GM18526 (cell line): ENCODE measurements at regions not wholly inside any gene's neighbourhood (a gene's known extent, or its start where the extent isn't known, plus 50 kb on each side); places are given as distances from the start of the nearest gene placed in this dataset.

ENCODE experiments used
- POLR2A ChIP-seq: IDR thresholded peaks from 3 replicates; pipeline ENCODE4 v1.6.1; 2011; ENCODE audit not compliant: insufficient read length; ENCODE audit errors: extremely low read depth

DNA sequence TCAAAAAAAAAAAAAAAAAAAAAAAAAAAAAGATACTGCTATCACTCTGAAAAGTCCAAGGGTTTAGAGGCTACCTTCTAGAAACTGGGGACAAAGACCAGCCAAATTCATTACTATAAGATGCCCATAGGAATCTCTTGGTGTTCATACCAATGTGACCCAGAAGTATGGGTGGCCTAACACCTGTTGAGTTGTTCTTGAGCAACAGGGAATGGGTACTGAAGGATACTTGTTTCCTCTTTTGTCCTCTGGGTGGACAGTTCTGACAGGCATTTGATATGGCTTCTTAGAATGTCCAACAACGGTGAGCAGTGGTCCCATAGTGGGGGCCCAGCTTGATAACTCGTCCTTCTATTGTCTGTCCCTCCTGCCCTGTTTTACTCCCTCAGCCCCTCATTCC lies 141.4 kb upstream of the PLEKHM1 start:
- no peak for TF ChIP-seq POLR2A

DNA sequence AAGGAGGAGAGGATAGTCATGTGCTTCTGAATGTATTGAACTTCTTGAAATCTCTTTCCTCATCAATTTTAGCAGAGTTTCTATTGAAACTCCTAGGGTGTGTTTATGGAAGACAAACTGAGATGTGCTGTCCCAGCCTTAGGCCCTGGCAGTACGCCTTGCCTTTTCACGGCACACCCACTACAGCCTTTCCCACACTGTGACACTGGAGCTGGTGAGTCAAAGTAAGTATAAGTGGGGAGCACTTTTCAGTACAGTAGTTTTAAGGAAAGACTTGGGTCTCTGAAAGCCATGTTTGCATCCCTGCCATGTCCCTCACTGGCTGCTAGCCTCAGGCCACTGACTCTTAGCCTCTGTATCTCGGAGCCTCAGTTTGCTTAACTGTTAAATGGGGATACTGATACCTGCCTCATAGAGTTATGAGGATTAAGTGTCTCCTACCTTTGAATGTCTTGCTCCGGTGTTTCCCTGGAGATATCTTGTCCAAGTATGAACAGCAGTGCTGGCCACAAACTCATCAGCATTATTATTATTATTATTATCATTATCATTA lies 144.7 kb upstream of the CRHR1 start:
- TF ChIP-seq POLR2A, result no peak

DNA sequence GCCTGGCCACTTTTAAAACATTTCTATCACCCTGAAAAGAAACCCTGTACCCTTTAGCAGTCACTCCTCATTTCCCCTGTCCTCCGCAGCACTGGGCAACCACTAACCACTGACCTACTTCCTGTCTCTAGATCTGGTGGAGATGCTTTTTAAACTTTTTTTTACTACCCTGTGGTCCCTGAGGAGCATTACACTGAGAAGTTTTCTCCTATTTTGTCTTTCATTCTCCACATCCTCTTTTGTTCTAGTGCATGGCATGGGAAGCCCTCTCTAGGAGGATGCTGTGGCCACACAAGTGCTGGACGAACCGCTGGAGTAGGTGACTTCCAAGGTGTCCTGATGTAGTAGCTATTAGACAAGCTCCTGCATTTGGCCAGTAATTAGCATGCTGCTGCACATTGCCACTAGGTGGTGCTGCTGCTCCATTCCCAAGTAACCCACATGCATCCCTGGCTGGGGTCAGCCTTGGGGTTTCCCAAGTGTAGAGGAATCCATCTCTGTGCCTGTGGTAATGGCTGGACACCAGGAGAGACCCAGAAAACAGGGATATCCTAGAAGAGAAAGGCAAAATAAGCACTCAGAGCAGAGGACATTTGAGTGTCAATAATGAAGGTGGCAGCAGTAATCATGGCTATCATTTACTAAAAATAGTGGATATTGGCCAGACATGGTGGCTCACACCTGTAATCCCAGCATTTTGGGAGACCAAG lies 143.8 kb upstream of the CRHR1 start:
- TF ChIP-seq POLR2A, result no peak

DNA sequence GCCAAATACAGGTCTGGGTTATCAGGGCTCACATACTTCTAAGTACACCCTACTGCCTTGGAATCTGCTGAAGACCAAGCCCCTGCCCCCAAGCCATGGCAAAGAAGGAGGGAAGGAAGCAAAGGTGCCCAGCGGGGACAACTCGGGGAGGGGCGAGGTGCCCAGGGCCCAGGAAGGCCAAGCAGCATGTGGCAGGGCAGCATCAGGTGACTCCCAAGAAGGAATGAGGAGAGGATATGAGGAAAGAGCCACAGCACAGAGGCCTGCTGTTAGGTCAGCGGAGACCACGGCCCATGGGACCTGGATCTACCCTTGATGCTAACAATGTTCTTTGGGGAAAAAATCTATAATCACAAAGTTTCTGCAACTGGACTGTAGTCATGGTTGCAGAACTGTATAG lies 142.6 kb upstream of the CRHR1 start:
- no peak for TF ChIP-seq POLR2A

DNA sequence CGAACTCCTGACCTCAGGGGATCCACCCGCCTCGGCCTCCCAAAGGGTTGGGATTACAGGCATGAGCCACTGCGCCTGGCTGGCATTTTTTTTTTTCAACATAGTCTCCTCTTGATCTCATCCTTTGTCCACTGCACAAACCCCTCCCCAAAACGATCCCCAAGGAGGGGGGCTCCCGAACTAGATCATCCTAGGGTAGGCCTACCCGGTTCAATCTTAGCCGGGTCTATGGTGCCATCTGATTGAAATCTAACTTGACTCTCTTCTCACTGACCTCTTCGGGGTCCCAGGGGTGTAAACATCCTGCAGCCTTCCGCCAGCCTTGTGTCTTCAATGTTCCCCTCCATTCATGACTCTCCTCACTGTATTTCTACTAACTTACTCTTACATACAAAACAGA lies 140.5 kb upstream of the CRHR1 start:
- no peak for TF ChIP-seq POLR2A

DNA sequence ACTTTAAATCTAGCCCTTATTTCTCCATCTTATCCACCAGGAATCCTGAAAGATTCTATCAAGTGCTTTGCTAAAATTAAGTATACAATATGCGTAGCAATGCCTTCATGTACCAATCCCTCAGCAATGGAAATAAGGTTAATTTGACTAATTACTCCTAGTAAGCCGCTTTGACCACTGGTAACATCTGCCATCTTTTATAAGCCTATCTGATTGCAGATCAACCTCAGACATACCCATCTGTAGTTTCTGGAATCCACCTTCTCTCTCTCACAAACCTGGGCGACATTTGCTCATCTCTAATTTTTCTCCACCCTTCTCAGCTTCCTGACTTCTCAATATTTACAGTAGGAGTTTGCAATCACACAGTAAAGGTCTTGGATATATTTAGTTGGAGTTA lies 138.8 kb upstream of the CRHR1 start:
- TF ChIP-seq POLR2A, result no peak

DNA sequence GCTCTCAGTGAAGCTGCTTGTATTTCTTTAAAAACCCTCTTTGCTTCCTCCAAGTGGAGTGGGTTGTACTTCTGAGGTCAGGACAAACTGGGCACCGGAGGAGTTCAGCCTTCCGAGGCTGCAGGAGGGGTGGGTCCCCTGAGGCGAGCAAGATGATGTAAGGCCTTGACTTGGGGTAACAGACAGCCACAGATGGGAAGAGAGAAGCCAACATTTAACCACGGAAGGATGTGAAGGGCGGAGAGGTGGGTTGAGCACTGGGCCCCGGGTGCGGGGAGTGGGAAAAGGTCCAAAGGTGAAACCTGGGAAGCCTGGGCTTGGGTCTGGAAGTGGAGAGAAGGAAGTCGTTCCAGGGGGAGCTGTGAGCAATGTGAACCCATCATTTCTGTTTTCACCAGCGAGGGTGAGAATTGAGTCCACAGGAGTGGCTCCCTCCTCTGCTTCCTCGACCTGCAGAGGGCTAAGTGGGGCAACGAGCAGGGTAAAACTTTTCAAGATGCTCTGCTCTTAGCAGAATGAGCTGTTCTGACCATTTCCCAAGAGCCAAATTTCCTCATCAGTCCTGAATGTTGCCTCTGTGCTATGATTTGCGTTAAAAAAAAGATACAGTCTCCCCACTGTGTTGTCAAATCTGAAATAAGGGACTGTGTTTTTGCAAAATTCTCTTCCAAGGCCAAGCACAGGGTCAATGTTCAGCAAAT lies 137.7 kb upstream of the CRHR1 start:
- TF ChIP-seq POLR2A, result no peak

DNA sequence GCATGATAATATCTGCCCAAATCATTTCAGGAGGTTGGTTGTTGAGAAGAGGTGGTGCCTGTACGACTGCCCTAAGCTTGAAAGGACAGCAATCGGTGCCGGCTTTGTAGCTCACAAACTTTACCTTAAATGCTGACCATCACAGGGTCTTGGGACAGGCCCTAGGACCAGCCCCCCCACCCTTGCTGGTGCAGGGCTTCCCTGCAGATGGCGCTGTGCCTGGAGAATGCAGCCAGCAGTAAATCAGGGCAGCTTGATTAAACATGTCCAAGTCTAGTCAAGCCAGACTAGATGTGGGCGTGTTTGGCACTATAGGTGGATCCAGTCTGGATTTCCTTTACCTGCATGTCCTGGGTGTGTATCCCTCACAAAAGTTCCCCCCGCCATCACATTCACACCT lies 135.5 kb upstream of the CRHR1 start:
- TF ChIP-seq POLR2A, result no peak

DNA sequence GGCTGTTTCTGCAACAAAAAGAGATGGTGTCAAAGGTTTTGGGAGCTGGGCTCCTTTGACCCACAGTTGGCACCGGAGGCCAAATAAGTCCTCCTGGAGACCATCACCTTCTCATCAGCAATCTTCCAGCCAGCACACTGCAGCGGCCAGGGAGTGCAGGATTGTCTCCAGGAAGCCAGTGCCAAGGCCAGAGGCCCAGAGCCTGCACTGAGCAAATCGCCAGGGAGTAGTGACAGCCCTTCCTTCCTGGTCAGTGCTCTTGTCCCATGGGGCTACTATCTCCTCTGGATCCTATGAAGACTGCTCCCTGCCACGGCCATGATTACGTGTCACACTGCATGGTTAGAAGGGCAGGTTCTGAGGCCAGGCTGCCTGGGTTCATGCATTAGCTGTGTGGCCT lies 134.3 kb upstream of the CRHR1 start:
- TF ChIP-seq POLR2A, result no peak

DNA sequence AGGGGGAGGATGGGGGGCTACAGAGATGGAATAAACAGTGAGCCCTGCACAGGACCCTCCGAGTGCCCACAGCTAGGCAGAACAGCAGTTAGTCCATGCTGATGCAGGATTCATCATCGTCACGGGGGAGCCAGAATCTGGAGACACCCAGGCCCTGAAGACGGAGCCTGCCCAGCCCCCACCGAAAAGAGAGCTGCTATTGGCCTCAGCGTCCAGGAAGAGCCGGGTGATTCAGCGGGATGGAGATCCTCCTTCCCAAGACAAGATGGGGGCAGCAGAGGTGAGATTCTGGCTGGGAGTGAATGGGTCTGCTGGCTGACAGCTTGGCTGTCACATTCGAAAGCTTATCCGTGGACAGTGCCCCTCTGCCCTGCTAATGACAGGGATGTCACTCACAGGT lies 133.6 kb upstream of the CRHR1 start:
- no peak for TF ChIP-seq POLR2A

DNA sequence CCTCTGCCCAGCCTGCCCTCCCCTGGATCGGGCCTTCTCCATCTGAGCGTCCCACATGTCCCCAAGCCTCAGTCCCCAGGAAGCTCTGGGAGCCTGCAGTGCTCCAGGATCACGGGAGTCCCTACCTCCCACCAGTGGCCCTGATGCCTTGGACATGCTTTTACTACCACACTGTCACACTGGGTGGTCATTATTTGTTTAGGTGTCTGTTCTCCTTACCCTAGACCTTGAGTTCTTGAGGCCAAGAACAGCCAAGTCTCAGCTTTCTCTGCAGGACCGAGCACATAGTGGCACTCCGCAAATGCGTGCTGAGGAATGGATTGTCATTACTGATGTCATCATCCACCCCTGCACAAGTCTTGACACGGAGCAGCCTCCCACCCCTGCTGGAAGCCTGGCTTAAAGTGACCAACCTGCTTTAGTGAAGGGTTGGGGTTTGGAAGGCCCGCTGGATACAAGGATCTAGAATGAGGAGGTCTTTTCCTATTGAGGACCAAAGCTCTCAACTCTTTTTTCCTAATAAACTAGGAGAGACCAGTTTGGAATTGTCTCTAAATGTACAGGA lies 132.9 kb upstream of the CRHR1 start:
- no peak for TF ChIP-seq POLR2A

DNA sequence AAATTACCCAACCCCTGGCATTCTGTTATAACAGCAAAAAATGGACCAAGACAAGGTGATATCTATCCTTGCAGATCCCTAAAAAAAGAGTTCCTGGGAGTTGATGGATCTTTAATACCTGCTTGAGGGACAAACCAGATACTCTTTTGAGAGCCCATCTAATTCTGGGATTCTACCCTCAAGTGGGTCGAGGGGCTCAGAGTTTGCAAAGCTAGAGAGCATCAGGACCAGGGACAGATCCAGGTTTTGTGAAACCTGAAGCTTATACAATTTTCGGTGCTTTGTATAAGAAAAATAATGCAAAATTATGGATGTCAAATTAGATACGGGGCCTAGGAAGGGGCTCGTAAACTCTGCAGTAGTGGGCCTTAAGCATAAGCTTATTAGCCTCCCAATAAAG lies 130.5 kb upstream of the CRHR1 start:
- no peak for TF ChIP-seq POLR2A

DNA sequence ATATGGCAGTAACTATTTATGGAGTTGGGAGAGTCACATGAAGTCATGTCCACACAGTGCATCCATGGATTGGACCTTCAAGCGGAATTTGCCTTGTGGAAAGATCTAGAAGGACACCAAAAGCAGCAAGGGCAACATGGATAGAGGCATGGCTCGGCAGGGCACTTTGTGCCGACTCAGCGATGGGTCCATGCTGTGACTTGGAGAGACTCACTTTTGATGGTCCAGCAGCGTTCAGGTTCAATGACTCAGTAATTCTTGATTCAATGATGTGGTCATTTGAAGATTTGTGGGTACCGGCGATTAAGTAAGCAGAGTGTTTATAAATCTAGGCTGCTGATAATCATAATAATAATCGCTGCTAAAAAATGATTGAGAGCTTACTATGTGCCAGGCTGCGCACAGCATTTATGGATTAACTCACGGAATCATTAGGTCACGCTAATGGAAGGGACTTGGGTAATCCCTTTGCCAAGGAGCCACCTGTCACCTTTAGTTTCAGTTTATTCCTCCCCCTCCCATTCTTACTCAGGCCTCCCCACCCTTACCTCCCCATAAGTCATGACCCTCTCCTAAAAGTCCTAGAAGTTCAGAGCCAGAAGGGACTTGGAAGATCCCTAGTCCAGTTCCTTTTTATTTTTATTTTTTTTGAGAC lies 127.5 kb upstream of the CRHR1 start:
- TF ChIP-seq POLR2A, result no peak

DNA sequence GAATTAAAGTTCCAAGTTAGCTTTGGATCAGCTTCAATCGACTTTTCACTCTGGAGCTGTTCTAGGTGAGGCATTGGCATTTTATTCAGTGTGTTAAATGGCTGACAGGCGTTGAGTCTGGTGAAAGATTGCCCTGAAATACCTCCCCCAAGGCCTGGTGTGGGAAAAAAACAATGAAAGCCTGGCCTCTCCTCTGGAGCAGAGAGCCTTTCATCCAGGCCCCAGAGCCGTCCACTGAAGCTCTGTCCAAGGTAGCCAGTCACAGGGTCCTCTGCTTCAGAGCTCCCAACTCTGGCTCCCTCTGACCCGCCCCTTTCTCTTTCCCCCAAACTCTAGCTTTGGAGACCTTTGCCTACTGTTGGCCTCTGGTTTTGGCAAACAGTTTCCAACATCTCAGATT lies 123.6 kb upstream of the CRHR1 start:
- TF ChIP-seq POLR2A, result no peak

DNA sequence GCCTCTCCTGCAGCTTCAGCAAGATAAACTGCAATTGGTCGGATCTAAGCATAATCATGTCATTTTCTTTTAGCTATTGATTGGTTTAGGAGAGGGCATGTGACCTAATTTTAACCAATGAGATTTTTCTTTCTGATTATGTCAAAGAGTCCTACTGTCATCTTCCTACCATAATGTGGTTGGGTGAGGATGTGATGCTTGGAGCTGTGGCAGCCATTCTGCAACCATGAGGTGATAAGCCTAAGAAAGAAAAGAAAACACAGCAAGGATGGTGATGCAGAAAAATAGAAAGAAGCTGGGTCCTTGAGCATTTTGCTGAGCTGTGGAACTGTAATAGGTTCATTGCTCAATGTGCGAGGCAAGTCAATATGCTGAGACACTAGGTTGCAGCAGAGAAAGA lies 121.7 kb upstream of the CRHR1 start:
- no peak for TF ChIP-seq POLR2A

DNA sequence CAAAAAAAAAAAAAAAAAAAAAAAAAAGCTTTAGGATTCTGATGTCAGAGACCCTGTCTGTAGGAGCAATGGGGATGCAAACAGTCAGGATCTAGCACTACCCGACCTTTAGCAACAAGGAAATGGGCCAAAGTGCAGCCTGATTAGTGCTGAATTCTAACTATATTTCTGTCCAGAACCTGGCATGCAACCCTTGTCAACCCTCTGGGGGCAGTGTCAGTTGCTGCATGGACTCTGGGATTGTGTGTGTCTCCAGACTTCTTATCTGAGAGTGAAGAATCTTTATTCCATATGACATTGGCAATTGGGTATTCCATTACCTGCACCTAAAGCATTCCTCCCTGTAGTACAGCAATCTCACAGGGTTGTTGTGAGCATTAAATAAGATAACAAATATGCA lies 120.3 kb upstream of the CRHR1 start:
- no peak for TF ChIP-seq POLR2A

DNA sequence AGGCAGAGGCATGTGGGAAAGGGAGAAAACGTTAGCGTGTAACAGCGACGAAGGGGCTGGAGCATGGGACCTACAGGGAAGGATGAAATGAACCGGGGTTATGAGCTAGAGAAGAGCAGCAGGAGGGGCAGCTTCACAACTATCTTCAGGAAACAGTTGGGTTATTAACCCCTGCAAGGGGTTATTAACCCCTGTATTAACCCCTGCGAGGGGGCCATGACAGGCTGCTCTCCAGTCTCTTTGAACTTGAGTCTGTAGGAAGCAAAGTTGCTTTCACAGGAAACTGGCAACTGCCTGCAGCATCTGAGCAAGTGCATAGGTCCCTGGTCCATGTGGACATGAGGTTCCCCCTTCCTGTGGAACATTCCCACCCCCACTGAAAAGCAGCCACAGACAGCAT lies 119.2 kb upstream of the CRHR1 start:
- TF ChIP-seq POLR2A, result no peak
